IMR-90 (cell line): ENCODE measurements at regions not wholly inside any gene's neighbourhood (a gene's known extent, or its start where the extent isn't known, plus 50 kb on each side); places are given as distances from the start of the nearest gene placed in this dataset.

Source experiments
- ATAC-seq: fragments of 200-7000 bp; cut with Tn5 transposase; 2 replicates; pipeline ENCODE4 v1.9.1; 2020; ENCODE audit warnings: low read depth, mild to moderate bottlenecking, moderate library complexity
- BruUV-seq: library from RNA; stranded (reverse); fragments of 400-500 nt; replicated peaks from 2 replicates; lab custom pipeline; 2021; lab: Mats Ljungman, UMichigan
- CTCF ChIA-PET: fragments of 300-600 bp; formaldehyde crosslinking; extraction: SDS; loops from one replicate; lab custom pipeline; 2021; ENCODE audit warnings: antibody characterized with exemption; lab: Yijun Ruan, JAX
- POLR2A ChIA-PET: fragments of 300-600 bp; sonication (Branson Sonifier 250); formaldehyde crosslinking; loops from one replicate; lab custom pipeline; 2022; ENCODE audit warnings: antibody characterized with exemption; ENCODE audit not compliant: unreplicated experiment; lab: Charles Lee
- DNase-seq: peaks from one replicate; pipeline ENCODE4 v3.0.0; 2013
- H2AFZ ChIP-seq: replicated peaks from 2 replicates; pipeline ENCODE3; 2013; ENCODE audit warnings: low read length, mild to moderate bottlenecking; ENCODE audit not compliant: poor library complexity
- H2AK5ac ChIP-seq: 2 replicates; pipeline ENCODE4 v1.6.1; 2013; ENCODE audit warnings: low read depth, low read length, inconsistent platforms
- H2AK9ac ChIP-seq: replicated peaks from 2 replicates; pipeline ENCODE3; 2013; ENCODE audit warnings: mild to moderate bottlenecking, low read depth, low read length, moderate library complexity; ENCODE audit not compliant: poor library complexity
- H2BK120ac ChIP-seq: 2 replicates; pipeline ENCODE4 v1.6.1; 2013; ENCODE audit warnings: low read depth, low read length, inconsistent platforms
- H2BK15ac ChIP-seq: 3 replicates; pipeline ENCODE4 v1.6.1; 2013; ENCODE audit warnings: low read depth, low read length, inconsistent platforms
- H2BK20ac ChIP-seq: 2 replicates; pipeline ENCODE4 v1.6.1; 2013; ENCODE audit warnings: low read depth, mild to moderate bottlenecking, inconsistent platforms, low read length, moderate library complexity
- H2BK5ac ChIP-seq: 2 replicates; pipeline ENCODE4 v1.6.1; 2013; ENCODE audit warnings: mild to moderate bottlenecking, low read depth, low read length, inconsistent platforms; ENCODE audit not compliant: poor library complexity, severe bottlenecking
- H3K14ac ChIP-seq: replicated peaks from 2 replicates; pipeline ENCODE4 v1.6.1; 2013; ENCODE audit warnings: low read depth, low read length, inconsistent platforms
- H3K18ac ChIP-seq: 2 replicates; pipeline ENCODE4 v1.6.1; 2013; ENCODE audit warnings: low read depth, low read length, control low read depth
- H3K23ac ChIP-seq: 2 replicates; pipeline ENCODE4 v1.6.1; 2013; ENCODE audit warnings: low read depth, low read length, inconsistent platforms
- H3K27ac ChIP-seq: 2 replicates; pipeline ENCODE4 v1.5.1; 2013; ENCODE audit warnings: mild to moderate bottlenecking, control low read depth, low read length; ENCODE audit not compliant: insufficient read depth
- H3K27me3 ChIP-seq: 2 replicates; pipeline ENCODE4 v1.6.1; 2013; ENCODE audit warnings: low read length; ENCODE audit not compliant: control insufficient read depth, insufficient read depth
- H3K36me3 ChIP-seq: 2 replicates; pipeline ENCODE4 v1.6.1; 2013; ENCODE audit warnings: low read length, mixed read lengths; ENCODE audit not compliant: control insufficient read depth, insufficient read depth
- H3K4ac ChIP-seq: 2 replicates; pipeline ENCODE4 v1.6.1; 2013; ENCODE audit warnings: low read depth, low read length, inconsistent platforms
- H3K4me1 ChIP-seq: 2 replicates; pipeline ENCODE4 v1.6.1; 2013; ENCODE audit warnings: low read length, mixed read lengths; ENCODE audit not compliant: control insufficient read depth, insufficient read depth
- H3K4me2 ChIP-seq: 2 replicates; pipeline ENCODE4 v1.6.1; 2013; ENCODE audit warnings: low read depth, mild to moderate bottlenecking, control low read depth, low read length, moderate library complexity
- H3K4me3 ChIP-seq: 2 replicates; pipeline ENCODE4 v1.5.1; 2013; ENCODE audit warnings: low read depth, mild to moderate bottlenecking, control low read depth, low read length, moderate library complexity; ENCODE audit not compliant: insufficient read depth
- H3K56ac ChIP-seq: 2 replicates; pipeline ENCODE4 v1.6.1; 2013; ENCODE audit warnings: low read length, inconsistent platforms; ENCODE audit not compliant: insufficient read depth; ENCODE audit errors: extremely low read depth
- H3K79me1 ChIP-seq, 2 experiments: 2 replicates each; pipeline ENCODE4 v1.6.1; 2013; ENCODE audit warnings: low read length in 2 of 2, inconsistent platforms in 1 of 2, low read depth in 1 of 2
- H3K9ac ChIP-seq: 2 replicates; pipeline ENCODE4 v1.6.1; 2013; ENCODE audit warnings: low read depth, low read length, control low read depth
- H3K9me1 ChIP-seq: 2 replicates; pipeline ENCODE4 v1.6.1; 2013; ENCODE audit warnings: low read length, inconsistent platforms; ENCODE audit not compliant: insufficient read depth
- H3K9me3 ChIP-seq: 2 replicates; pipeline ENCODE4 v1.6.1; 2013; ENCODE audit warnings: low read length; ENCODE audit not compliant: control insufficient read depth, insufficient read depth
- H4K20me1 ChIP-seq: 2 replicates; pipeline ENCODE4 v1.6.1; 2013; ENCODE audit warnings: low read length, inconsistent platforms; ENCODE audit not compliant: insufficient read depth
- H4K5ac ChIP-seq: 2 replicates; pipeline ENCODE4 v1.6.1; 2013; ENCODE audit warnings: mild to moderate bottlenecking, low read depth, low read length, control low read depth
- H4K8ac ChIP-seq, 2 experiments: 2 replicates each; pipeline ENCODE4 v1.6.1; 2013; ENCODE audit warnings: low read depth in 2 of 2, low read length in 2 of 2, control low read depth in 1 of 2, inconsistent platforms in 1 of 2
- H4K91ac ChIP-seq: 2 replicates; pipeline ENCODE4 v1.6.1; 2013; ENCODE audit warnings: low read depth, low read length, inconsistent platforms; ENCODE audit not compliant: insufficient read depth
- BHLHE40 ChIP-seq: fragments of 150-350 bp; IDR thresholded peaks from 2 replicates; pipeline ENCODE4 v1.6.1; 2016; ENCODE audit warnings: mild to moderate bottlenecking, low read depth, low read length
- CEBPB ChIP-seq: IDR thresholded peaks from 2 replicates; pipeline ENCODE4 v1.6.1; 2012; ENCODE audit warnings: low read depth, low read length, improper control_type of control experiment
- CHD1 ChIP-seq: IDR thresholded peaks from 2 replicates; pipeline ENCODE4 v1.6.1; 2012; ENCODE audit warnings: low read depth, low read length, improper control_type of control experiment
- CTCF ChIP-seq: conservative IDR thresholded peaks from 2 replicates; pipeline ENCODE4 v1.5.1; 2012; ENCODE audit warnings: mild to moderate bottlenecking, low read depth, low read length, improper control_type of control experiment
- ELK1 ChIP-seq: fragments of 150-350 bp; IDR thresholded peaks from 2 replicates; pipeline ENCODE4 v1.6.1; 2016; ENCODE audit warnings: low read depth, mild to moderate bottlenecking, low read length, moderate library complexity, borderline replicate concordance
- FOS ChIP-seq: fragments of 150-350 bp; IDR thresholded peaks from 2 replicates; pipeline ENCODE4 v1.6.1; 2016; ENCODE audit warnings: low read depth, low read length
- MAFK ChIP-seq: IDR thresholded peaks from 2 replicates; pipeline ENCODE4 v1.6.1; 2012; ENCODE audit warnings: low read depth, low read length, improper control_type of control experiment
- MAZ ChIP-seq: IDR thresholded peaks from 2 replicates; pipeline ENCODE4 v1.6.1; 2012; ENCODE audit warnings: low read depth, mild to moderate bottlenecking, low read length, improper control_type of control experiment, moderate library complexity, borderline replicate concordance
- MXI1 ChIP-seq: IDR thresholded peaks from 2 replicates; pipeline ENCODE4 v1.6.1; 2012; ENCODE audit warnings: low read depth, mild to moderate bottlenecking, low read length, moderate library complexity, borderline replicate concordance
- NFE2L2 ChIP-seq: fragments of 150-350 bp; IDR thresholded peaks from 2 replicates; pipeline ENCODE4 v1.6.1; 2016; ENCODE audit warnings: low read depth, mild to moderate bottlenecking, low read length
- POLR2A ChIP-seq: IDR thresholded peaks from 2 replicates; pipeline ENCODE4 v1.6.1; 2012; ENCODE audit warnings: mild to moderate bottlenecking, low read depth, low read length
- RAD21 ChIP-seq: IDR thresholded peaks from 2 replicates; pipeline ENCODE4 v1.6.1; 2012; ENCODE audit warnings: low read length, improper control_type of control experiment
- RCOR1 ChIP-seq: IDR thresholded peaks from 2 replicates; pipeline ENCODE4 v1.6.1; 2012; ENCODE audit warnings: mild to moderate bottlenecking, low read length, improper control_type of control experiment; ENCODE audit not compliant: insufficient replicate concordance
- RFX5 ChIP-seq: IDR thresholded peaks from 2 replicates; pipeline ENCODE4 v1.8.0; 2012; ENCODE audit warnings: low read depth, mild to moderate bottlenecking, low read length, moderate library complexity
- SMC3 ChIP-seq: fragments of 150-350 bp; IDR thresholded peaks from 2 replicates; pipeline ENCODE4 v1.6.1; 2016; ENCODE audit warnings: low read depth, mild to moderate bottlenecking, antibody characterized with exemption, low read length, moderate library complexity
- WGBS, 2 experiments: methylation state at CpG; one replicate each; pipeline versions ENCODE4 v1.1.5 to v1.1.7; 2013; ENCODE audit warnings: missing lambda C conversion rate in 2 of 2; ENCODE audit not compliant: insufficient read length in 1 of 2; ENCODE audit errors: extremely low coverage in 2 of 2; 5-methylcytosine and 5-hydroxymethylcytosine counted together
- dilution Hi-C: fragments of 300-500 bp; cut with HindIII; formaldehyde crosslinking; loops from one replicate; pipeline ENCODE4 v1.14.3; 2018; ENCODE audit warnings: low sequenced_read_pairs; ENCODE audit not compliant: unreplicated experiment
- in situ Hi-C: fragments of 300-500 bp; cut with MboI; formaldehyde crosslinking; loops from 3 replicates; pipeline ENCODE4 v1.14.3; 2019; ENCODE audit warnings: low sequenced_read_pairs, inconsistent platforms, mixed read lengths
- intact Hi-C: fragments of 100-400 bp; cut with micrococcal nuclease; formaldehyde crosslinking; loops from 2 replicates; pipeline ENCODE4 v1.10.0; 2022
- TF ChIP-seq, protein P1 (sequence below): fragments of 150-350 bp; IDR thresholded peaks from 2 replicates; pipeline ENCODE4 v1.6.1; 2017; ENCODE audit warnings: mild to moderate bottlenecking, antibody characterized with exemption, low read length, low read depth

DNA sequence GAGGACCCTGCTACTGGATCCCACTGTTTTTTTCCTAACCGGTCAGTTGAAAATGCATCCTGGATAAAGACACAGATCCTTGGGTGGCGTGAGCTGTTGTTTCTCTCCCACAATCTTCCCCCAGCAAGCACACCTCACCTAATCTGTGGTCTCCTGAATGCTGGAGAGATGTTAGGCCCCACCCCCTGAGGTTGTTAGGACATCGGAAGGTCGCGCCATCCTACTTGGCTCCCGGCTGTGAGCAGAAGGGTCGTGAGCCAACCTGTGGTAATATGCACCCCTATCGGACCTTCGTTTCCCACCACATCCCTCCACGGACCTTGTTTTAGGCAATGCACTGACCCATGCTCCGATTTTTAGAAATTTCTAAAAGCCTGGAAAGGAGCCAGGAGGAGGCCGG lies 89.9 kb upstream of the IPO9 start:
- Histone ChIP-seq H2AK5ac (peak overlapping the region; percentile 54), H2AFZ (peak overlapping the region; percentile 56), H4K5ac (no peak overlapping the region; the same call in 1 of the 2 replicates), H4K8ac (no peak overlapping the region), H2AK9ac (peak overlapping the region; percentile 7), H3K27ac (peak overlapping the region; percentile 3; the same call in 1 of the 2 replicates), H3K4me3 (no peak overlapping the region), H4K20me1 (peaks cover 94% of the 10 kb centered on the region), H2BK20ac (no peak overlapping the region), H3K79me1 (peaks cover 59 to 97% of the 10 kb centered on the region in 2 experiments), H3K4ac (peak overlapping the region; percentile 8; the same call in 1 of the 2 replicates), H3K18ac (peak overlapping the region; percentile 54), H3K27me3 (no peaks in the 10 kb centered on the region), H4K91ac (peak overlapping the region; percentile 36; the same call in 1 of the 2 replicates), H3K4me1 (peaks cover 46% of the 10 kb centered on the region), H3K14ac (peak overlapping the region; percentile 48; the same call in 1 of the 2 replicates), H3K9me1 (peaks cover 48% of the 10 kb centered on the region), H2BK120ac (no peak overlapping the region), H3K9ac (peak overlapping the region; percentile 72; the same call in 1 of the 2 replicates), H3K56ac (no peak overlapping the region), H3K4me2 (peak overlapping the region; percentile 79; the same call in 1 of the 2 replicates), H3K36me3 (peaks cover 4% of the 10 kb centered on the region), H3K23ac (peak overlapping the region; percentile 78; the same call in 1 of the 2 replicates), H2BK15ac (no peak overlapping the region), H3K9me3 (no peaks in the 10 kb centered on the region), H2BK5ac (no peak overlapping the region)
- no TSS peak for BruUV-seq
- in situ Hi-C loops, result no loop called here
- ATAC-seq, result no peak
- DNase-seq, result no peak
- dilution Hi-C loops, result no loop called here
- ChIA-PET CTCF (no interaction called here), POLR2A (no interaction called here)
- WGBS, 2 experiments, result 60% methylated on average over 3 of the region's 12 CpGs; no CpG with 5 or more reads in 1 of the 2 experiments
- intact Hi-C loops, result no loop called here
- TF ChIP-seq POLR2A (no peak), CEBPB (no peak), CTCF (no peak), BHLHE40 (no peak), MAFK (no peak), MXI1 (no peak), CHD1 (no peak), RFX5 (no peak), SMC3 (no peak), FOS (no peak), RCOR1 (no peak), RAD21 (no peak), ELK1 (no peak), NFE2L2 (no peak), MAZ (no peak)
- TF ChIP-seq, protein P1, sequence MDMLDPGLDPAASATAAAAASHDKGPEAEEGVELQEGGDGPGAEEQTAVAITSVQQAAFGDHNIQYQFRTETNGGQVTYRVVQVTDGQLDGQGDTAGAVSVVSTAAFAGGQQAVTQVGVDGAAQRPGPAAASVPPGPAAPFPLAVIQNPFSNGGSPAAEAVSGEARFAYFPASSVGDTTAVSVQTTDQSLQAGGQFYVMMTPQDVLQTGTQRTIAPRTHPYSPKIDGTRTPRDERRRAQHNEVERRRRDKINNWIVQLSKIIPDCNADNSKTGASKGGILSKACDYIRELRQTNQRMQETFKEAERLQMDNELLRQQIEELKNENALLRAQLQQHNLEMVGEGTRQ, result no peak
